ENCODE measurements at regions not wholly inside any gene's neighbourhood (a gene's known extent, or its start where the extent isn't known, plus 50 kb on each side); places are given as distances from the start of the nearest gene placed in this dataset.

GRCh38 chr6:23097566-23097965 lies 528.2 kb downstream of the HDGFL1 start:
- DNase-seq (ENCODE audit: low read depth in 2 of 2), result peak; percentile 1 to 5
- no peaks in the 10 kb centered on the region for H3K9me3 ChIP-seq (ENCODE audit: control insufficient read depth, insufficient read depth, low read depth, low read length)
- no peak for TF ChIP-seq CTCF (conservative IDR thresholded peaks at IDR 0.05 in 1 of 2, IDR thresholded peaks at IDR 0.05 in 1 of 2; ENCODE audit: low read depth in 1 of 2, low read length in 2 of 2)
- TF ChIP-seq EZH2 (IDR thresholded peaks at IDR 0.05; ENCODE audit: low read length, missing control alignments), result no peak

GRCh38 chr6:23106951-23107350 lies 537.6 kb downstream of the HDGFL1 start:
- TF ChIP-seq CTCF (conservative IDR thresholded peaks at IDR 0.05 in 1 of 2, IDR thresholded peaks at IDR 0.05 in 1 of 2; ENCODE audit: low read depth in 1 of 2, low read length in 2 of 2), result no peak
- no peak for TF ChIP-seq EZH2 (IDR thresholded peaks at IDR 0.05; ENCODE audit: low read length, missing control alignments)
- Histone ChIP-seq H3K9ac (ENCODE audit: insufficient read depth, low read length) (no peak overlapping the region), H2AFZ (ENCODE audit: low read length) (no peak overlapping the region), H3K4me1 (ENCODE audit: control insufficient read depth, extremely low read depth, insufficient read depth, low read length) (no peaks in the 10 kb centered on the region), H3K4me2 (ENCODE audit: extremely low read depth, insufficient read depth, low read length) (no peak overlapping the region), H3K79me2 (ENCODE audit: control insufficient read depth, insufficient read depth, low read length) (no peaks in the 10 kb centered on the region), H3K9me3 (ENCODE audit: control insufficient read depth, insufficient read depth, low read depth, low read length) (no peaks in the 10 kb centered on the region), H3K27me3 (ENCODE audit: control insufficient read depth, insufficient read depth, low read length) (no peaks in the 10 kb centered on the region), H4K20me1 (ENCODE audit: control insufficient read depth, extremely low read depth, insufficient read depth, low read length) (no peaks in the 10 kb centered on the region), H3K36me3 (ENCODE audit: control insufficient read depth, insufficient read depth, low read length) (no peaks in the 10 kb centered on the region), H3K27ac (ENCODE audit: insufficient read depth, low read length) (no peak overlapping the region), H3K4me3 (replicated peaks in 1 of 4; ENCODE audit: control extremely low read depth in 1 of 4, insufficient read depth in 1 of 4, low read depth in 3 of 4, low read length in 4 of 4) (no peak overlapping the region)
- peak; percentile 81 to 90 for DNase-seq (ENCODE audit: low read depth in 2 of 2)

More at GRCh38 chr6:23097566-23097965, 528.2 kb downstream of the HDGFL1 start:
- Histone ChIP-seq H3K9ac (ENCODE audit: insufficient read depth, low read length) (no peak overlapping the region), H3K79me2 (ENCODE audit: control insufficient read depth, insufficient read depth, low read length) (no peaks in the 10 kb centered on the region), H4K20me1 (ENCODE audit: control insufficient read depth, extremely low read depth, insufficient read depth, low read length) (no peaks in the 10 kb centered on the region), H2AFZ (ENCODE audit: low read length) (no peak overlapping the region), H3K27ac (ENCODE audit: insufficient read depth, low read length) (no peak overlapping the region), H3K36me3 (ENCODE audit: control insufficient read depth, insufficient read depth, low read length) (no peaks in the 10 kb centered on the region), H3K4me1 (ENCODE audit: control insufficient read depth, extremely low read depth, insufficient read depth, low read length) (no peaks in the 10 kb centered on the region), H3K4me2 (ENCODE audit: extremely low read depth, insufficient read depth, low read length) (no peak overlapping the region), H3K27me3 (ENCODE audit: control insufficient read depth, insufficient read depth, low read length) (no peaks in the 10 kb centered on the region), H3K4me3 (replicated peaks in 1 of 4; ENCODE audit: control extremely low read depth in 1 of 4, insufficient read depth in 1 of 4, low read depth in 3 of 4, low read length in 4 of 4) (no peak overlapping the region)

- Histone ChIP-seq H3K4me2 (ENCODE audit: extremely low read depth, insufficient read depth, low read length) (no peak overlapping the region), H4K20me1 (ENCODE audit: control insufficient read depth, extremely low read depth, insufficient read depth, low read length) (no peaks in the 10 kb centered on the region), H3K9me3 (ENCODE audit: control insufficient read depth, insufficient read depth, low read depth, low read length) (no peaks in the 10 kb centered on the region), H3K27ac (ENCODE audit: insufficient read depth, low read length) (no peak overlapping the region), H3K79me2 (ENCODE audit: control insufficient read depth, insufficient read depth, low read length) (no peaks in the 10 kb centered on the region), H3K4me1 (ENCODE audit: control insufficient read depth, extremely low read depth, insufficient read depth, low read length) (peaks cover 3% of the 10 kb centered on the region), H3K9ac (ENCODE audit: insufficient read depth, low read length) (no peak overlapping the region), H2AFZ (ENCODE audit: low read length) (no peak overlapping the region), H3K36me3 (ENCODE audit: control insufficient read depth, insufficient read depth, low read length) (no peaks in the 10 kb centered on the region), H3K27me3 (ENCODE audit: control insufficient read depth, insufficient read depth, low read length) (no peaks in the 10 kb centered on the region), H3K4me3 (replicated peaks in 1 of 4; ENCODE audit: control extremely low read depth in 1 of 4, insufficient read depth in 1 of 4, low read depth in 3 of 4, low read length in 4 of 4) (no peak overlapping the region)
- DNase-seq (ENCODE audit: low read depth in 2 of 2), result peak in 1 of 2 donors; percentile 79
- no peak for TF ChIP-seq CTCF (conservative IDR thresholded peaks at IDR 0.05 in 1 of 2, IDR thresholded peaks at IDR 0.05 in 1 of 2; ENCODE audit: low read depth in 1 of 2, low read length in 2 of 2)
- no peak for TF ChIP-seq EZH2 (IDR thresholded peaks at IDR 0.05; ENCODE audit: low read length, missing control alignments)
Measured at GRCh38 chr6:23111984-23112383, 542.6 kb downstream of the HDGFL1 start.
